ENCODE measurements at regions not wholly inside any gene's neighbourhood (a gene's known extent, or its start where the extent isn't known, plus 50 kb on each side); places are given as distances from the start of the nearest gene placed in this dataset.

DNA sequence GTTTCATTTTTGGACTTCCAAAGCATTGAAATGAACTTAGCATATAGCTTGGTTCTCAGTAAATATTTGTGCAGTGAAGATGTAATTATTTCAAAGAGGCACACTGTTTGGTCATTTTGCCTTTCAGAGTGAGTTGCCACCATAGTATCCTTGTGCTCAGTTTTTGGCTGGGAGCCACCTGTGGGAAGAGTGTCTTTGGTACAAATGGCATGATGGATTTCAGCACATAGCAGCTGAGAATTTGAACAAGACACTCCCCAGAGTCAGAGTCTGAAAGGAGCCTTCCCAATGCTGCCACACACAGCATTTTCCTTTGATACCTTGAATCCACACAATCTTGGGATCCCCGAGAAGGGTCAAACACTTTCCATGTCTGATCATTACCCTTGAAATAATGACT is 897.2 kb upstream of the ARPP21 start:
- TF ChIP-seq, protein P1, sequence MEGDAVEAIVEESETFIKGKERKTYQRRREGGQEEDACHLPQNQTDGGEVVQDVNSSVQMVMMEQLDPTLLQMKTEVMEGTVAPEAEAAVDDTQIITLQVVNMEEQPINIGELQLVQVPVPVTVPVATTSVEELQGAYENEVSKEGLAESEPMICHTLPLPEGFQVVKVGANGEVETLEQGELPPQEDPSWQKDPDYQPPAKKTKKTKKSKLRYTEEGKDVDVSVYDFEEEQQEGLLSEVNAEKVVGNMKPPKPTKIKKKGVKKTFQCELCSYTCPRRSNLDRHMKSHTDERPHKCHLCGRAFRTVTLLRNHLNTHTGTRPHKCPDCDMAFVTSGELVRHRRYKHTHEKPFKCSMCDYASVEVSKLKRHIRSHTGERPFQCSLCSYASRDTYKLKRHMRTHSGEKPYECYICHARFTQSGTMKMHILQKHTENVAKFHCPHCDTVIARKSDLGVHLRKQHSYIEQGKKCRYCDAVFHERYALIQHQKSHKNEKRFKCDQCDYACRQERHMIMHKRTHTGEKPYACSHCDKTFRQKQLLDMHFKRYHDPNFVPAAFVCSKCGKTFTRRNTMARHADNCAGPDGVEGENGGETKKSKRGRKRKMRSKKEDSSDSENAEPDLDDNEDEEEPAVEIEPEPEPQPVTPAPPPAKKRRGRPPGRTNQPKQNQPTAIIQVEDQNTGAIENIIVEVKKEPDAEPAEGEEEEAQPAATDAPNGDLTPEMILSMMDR (optimal IDR thresholded peaks at IDR 0.05 in 1 of 3, IDR thresholded peaks at IDR 0.05 in 1 of 3, conservative IDR thresholded peaks at IDR 0.05 in 1 of 3; ENCODE audit: extremely low read depth in 1 of 3, insufficient read depth in 2 of 3, low read length in 3 of 3), result no peak
- TF ChIP-seq EZH2 (IDR thresholded peaks at IDR 0.05; ENCODE audit: low read length), result no peak

All from keratinocyte (primary cell).